ENCODE measurements at regions not wholly inside any gene's neighbourhood (a gene's known extent, or its start where the extent isn't known, plus 50 kb on each side); places are given as distances from the start of the nearest gene placed in this dataset.

DNA sequence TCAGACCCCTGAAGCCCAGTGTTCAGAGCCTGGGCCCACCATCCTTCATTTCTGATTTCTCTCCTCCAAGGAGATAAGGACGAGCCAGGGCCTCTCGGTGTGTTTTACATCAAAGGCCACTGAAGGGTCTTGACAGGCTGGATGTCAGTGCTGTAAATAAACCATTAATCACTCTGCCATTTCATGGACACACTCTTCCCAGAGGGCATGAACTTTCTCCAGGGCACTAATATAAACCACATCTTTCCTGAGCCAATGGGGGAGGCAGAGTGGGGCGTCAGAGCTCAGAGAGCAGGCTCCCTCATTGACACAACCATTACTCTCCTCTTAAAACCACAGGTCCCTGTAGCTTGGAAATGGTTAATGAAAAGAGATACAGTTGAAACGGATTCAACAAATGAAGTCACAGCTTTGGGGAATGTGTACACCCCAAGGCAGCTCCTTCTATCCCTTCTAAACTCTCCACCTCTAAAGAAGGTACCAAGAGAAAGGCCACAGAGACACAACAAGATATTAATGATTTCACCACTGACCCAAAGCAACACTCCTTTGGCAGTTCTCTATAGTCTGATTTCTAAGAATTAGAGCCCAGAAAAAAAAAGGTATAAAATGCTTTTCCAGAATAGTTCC is 200.6 kb downstream of the CHIC2 start:
- TF ChIP-seq, protein P1, sequence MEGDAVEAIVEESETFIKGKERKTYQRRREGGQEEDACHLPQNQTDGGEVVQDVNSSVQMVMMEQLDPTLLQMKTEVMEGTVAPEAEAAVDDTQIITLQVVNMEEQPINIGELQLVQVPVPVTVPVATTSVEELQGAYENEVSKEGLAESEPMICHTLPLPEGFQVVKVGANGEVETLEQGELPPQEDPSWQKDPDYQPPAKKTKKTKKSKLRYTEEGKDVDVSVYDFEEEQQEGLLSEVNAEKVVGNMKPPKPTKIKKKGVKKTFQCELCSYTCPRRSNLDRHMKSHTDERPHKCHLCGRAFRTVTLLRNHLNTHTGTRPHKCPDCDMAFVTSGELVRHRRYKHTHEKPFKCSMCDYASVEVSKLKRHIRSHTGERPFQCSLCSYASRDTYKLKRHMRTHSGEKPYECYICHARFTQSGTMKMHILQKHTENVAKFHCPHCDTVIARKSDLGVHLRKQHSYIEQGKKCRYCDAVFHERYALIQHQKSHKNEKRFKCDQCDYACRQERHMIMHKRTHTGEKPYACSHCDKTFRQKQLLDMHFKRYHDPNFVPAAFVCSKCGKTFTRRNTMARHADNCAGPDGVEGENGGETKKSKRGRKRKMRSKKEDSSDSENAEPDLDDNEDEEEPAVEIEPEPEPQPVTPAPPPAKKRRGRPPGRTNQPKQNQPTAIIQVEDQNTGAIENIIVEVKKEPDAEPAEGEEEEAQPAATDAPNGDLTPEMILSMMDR (IDR thresholded peaks at IDR 0.05; ENCODE audit: extremely low read depth, missing control alignments) = no peak
- DNase-seq (ENCODE audit: low spot score) = no peak

DNA sequence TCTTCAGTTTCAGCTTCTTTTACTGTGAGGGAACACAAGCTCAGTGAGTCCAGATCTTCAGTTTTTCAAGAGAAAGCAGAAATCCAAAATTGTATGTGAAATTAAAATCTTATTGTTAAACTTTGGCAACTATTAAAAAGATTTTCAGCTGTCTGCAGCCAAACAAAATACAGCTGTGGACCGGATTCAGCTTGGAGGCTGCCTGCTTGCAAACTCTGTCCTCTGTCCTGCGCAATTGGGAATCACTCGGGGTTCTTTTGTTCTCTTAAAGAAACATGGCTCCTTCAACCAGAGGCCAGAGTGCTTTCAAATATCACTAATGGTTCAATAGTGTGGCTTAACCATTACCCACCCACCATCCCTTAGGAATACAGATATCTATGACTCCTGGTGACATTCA is 201.2 kb downstream of the CHIC2 start:
- TF ChIP-seq, protein P1 (IDR thresholded peaks at IDR 0.05; ENCODE audit: extremely low read depth, missing control alignments) = no peak
- DNase-seq (ENCODE audit: low spot score) = no peak

DNA sequence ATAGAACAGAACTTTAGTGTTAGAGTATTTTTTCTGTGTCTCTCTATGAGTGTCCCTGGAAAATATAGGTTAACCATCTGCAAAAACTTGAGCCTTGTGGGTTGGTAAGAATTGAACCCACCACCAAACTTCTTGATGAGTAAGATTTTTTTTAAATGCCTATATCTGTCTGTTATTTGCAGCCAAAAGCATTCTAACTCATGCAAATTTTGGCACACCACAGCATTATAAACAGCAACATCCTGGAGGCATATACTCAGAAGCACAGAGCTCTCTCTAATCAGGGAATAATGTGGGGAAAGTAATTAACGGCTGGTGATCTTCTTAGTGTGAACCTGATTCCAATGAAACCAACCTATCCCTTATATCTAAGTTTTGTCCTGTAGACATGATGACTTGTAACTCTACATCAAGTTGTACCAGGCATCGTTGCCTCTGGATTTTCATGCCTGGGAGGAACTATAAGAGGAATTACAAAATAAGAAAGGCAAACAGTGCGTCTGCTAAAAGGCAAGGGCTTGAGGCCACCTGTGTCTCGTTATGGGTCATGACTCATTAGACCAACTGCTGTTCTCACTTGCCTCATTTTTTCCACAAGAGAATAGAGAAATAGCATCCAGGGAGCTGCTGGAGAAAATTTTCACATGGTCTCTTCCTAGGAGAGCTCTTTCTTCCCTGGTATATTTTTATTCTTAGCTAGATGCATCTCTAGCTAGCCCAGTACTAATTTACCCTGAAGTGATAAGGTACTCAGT is 202.4 kb downstream of the CHIC2 start:
- TF ChIP-seq, protein P1 (IDR thresholded peaks at IDR 0.05; ENCODE audit: extremely low read depth, missing control alignments) = no peak
- no peak for DNase-seq (ENCODE audit: low spot score)

DNA sequence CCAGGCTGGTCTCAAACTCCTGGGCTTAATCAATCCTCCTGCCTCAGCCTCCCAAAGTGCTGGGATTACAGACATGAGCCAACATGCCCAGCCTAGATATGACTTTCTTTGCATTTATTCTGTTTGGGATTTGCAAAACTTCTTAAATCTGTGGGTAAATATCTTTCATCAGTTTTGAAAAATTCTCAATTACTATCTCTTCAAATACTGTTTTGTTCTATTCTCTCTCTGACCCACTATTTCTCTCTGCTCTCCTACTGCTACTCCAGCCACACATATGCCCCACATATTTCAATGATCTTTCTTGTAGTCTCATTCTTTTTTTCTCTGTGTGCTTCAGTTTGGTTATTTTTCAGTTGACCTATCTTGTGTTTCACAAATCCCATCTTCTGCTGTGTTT is 205.1 kb downstream of the CHIC2 start:
- no peak for DNase-seq (ENCODE audit: low spot score)
- TF ChIP-seq, protein P1 (IDR thresholded peaks at IDR 0.05; ENCODE audit: extremely low read depth, missing control alignments) = no peak

DNA sequence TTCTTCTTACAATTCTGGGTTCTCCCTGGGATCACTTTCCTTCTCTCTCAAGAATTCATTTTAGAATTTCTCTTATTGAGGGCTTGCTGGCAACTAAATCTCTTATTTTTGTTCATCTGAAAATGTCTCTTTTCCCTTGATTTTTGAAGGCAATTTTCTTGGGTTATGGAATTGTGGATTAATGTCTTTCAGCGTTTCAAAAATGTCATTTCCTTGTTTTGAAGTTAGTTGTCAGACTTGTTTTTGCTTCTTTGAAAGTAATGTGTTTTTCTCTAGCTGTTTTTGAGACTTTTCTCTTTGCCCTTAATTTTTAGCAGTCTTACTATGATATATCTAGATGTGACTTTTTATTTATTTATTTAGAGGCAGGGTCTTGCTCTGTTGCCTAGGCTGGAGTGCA is 205.7 kb downstream of the CHIC2 start:
- TF ChIP-seq, protein P1 (IDR thresholded peaks at IDR 0.05; ENCODE audit: extremely low read depth, missing control alignments) = no peak
- no peak for DNase-seq (ENCODE audit: low spot score)

DNA sequence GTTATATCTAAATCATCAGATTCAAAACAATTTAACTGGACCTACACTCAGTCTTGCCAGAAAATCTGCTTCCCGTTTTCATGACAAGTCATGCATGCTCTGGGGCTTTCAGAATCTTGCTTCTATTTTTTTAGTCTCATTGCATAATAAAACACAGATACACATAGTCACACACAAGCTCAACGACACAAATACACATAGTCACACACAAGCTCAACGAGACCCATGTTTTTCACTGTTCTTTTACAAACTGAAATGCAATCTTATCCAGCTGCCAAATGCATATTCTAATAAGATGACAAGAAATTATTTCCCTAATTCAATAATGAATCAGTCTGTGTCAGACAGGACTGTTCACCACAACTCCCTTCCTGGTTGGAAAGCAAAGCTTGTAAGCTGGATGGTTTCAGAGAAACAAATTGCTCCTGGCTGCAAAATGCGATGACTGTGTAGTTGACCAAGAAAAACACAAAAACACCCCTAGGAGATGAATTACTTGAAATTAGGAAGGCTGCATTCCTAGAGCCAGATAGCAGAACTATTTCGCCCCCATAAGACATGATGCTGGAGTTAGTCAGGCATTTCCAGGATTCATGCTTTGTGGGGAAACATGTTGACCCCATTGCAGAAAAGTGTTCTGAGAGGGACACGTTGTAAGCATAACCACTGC is 208.7 kb downstream of the CHIC2 start:
- TF ChIP-seq, protein P1 (IDR thresholded peaks at IDR 0.05; ENCODE audit: extremely low read depth, missing control alignments) = no peak
- DNase-seq (ENCODE audit: low spot score) = no peak

DNA sequence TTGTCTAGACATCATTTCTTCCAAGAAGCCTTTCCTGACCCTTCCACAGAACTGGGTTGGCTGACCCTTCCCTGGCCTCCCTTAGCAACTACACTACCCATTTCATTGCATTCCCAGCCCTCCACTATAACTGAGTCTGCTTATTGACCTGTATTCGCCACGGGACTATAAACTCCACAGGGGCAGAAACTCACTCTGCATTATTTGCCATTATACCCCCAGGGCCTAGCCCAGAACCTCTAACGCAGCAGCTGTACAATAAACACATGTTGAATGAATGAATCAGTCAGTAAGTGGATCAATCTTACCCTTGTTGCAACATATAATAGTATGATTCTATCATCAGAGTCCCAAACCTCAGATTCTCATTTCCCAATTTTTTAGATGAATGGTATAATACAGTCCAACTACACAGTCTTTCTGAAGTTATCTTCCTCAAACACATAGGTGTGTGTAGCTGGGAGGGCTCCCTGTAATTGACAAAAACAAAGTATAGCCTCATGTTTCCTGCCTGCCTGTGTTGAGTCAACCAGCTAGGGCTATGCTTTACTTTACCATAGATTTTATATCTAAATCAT is 209.3 kb downstream of the CHIC2 start:
- TF ChIP-seq, protein P1 (IDR thresholded peaks at IDR 0.05; ENCODE audit: extremely low read depth, missing control alignments) = no peak
- DNase-seq (ENCODE audit: low spot score) = no peak

Measured in GM20000 (cell line).